Esophagus squamous epithelium (tissue), 4 donors: ENCODE measurements at regions not wholly inside any gene's neighbourhood (a gene's known extent, or its start where the extent isn't known, plus 50 kb on each side); places are given as distances from the start of the nearest gene placed in this dataset.

Experiments
- POLR2A ChIP-seq, 4 donors: fragments of 450-650 bp; IDR thresholded peaks; one replicate each; pipeline ENCODE4 v1.6.1; 2017; ENCODE audit warnings: antibody characterized with exemption in 4 of 4, mild to moderate bottlenecking in 4 of 4, moderate library complexity in 3 of 4
- TF ChIP-seq, protein P1 (sequence below), 6 experiments: fragments of 450-650 bp in 4 of 6; fragments of 200-600 bp in 2 of 6; sonication (generic) in 2 of 6; IDR thresholded peaks; one replicate each; pipeline ENCODE4 v1.5.1; 2016 to 2019; ENCODE audit warnings: antibody characterized with exemption in 6 of 6, mild to moderate bottlenecking in 4 of 6, moderate library complexity in 4 of 6

GRCh38 chr11:21820176-21820575 lies 372.7 kb upstream of the ANO5 start:
- TF ChIP-seq, protein P1, sequence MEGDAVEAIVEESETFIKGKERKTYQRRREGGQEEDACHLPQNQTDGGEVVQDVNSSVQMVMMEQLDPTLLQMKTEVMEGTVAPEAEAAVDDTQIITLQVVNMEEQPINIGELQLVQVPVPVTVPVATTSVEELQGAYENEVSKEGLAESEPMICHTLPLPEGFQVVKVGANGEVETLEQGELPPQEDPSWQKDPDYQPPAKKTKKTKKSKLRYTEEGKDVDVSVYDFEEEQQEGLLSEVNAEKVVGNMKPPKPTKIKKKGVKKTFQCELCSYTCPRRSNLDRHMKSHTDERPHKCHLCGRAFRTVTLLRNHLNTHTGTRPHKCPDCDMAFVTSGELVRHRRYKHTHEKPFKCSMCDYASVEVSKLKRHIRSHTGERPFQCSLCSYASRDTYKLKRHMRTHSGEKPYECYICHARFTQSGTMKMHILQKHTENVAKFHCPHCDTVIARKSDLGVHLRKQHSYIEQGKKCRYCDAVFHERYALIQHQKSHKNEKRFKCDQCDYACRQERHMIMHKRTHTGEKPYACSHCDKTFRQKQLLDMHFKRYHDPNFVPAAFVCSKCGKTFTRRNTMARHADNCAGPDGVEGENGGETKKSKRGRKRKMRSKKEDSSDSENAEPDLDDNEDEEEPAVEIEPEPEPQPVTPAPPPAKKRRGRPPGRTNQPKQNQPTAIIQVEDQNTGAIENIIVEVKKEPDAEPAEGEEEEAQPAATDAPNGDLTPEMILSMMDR (IDR thresholded peaks at IDR 0.05), result no peak
- no peak for TF ChIP-seq POLR2A (IDR thresholded peaks at IDR 0.05)
